ENCODE measurements at regions not wholly inside any gene's neighbourhood (a gene's known extent, or its start where the extent isn't known, plus 50 kb on each side); places are given as distances from the start of the nearest gene placed in this dataset.

DNA sequence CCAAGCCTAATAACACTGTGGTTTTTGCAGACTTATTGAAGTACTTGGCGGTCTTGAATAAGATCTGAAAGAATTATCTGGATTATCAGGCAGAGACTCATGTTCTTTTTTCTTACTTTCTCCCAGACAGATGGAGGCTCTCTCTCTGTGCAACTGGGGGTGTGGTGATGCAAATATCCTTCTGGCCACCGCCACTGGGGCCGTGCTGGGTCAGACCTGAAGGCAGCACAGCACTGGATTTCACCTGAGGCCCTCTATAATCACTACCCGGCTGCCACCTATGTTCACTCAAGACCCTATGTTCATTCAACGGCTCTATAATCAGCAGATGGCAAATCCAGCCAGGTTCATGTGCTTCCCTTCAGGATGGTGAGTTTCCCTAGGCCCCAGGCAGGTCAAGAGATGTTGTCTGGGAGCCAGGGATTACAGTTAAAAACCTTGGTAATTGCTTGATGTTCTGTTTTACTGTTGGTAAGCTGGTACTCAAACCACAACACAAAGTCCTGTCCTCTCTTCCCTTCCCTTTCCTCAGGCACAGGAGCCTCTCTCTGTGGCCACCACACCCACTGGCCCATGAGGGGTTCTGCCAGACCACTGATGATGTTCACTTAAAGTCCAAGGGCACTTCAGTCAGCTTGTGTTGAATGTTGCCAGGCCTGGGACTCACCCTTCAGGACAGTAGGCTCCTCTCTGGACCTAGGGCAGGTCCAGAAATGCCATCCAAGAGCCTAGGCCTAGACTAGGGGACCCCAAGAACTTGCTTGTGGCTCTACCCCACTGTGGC, 205.3 kb upstream of the GCFC2 start:
- Histone ChIP-seq H3K27ac (ENCODE audit: insufficient read depth, low read depth, low read length) (no peak overlapping the region), H3K4me2 (ENCODE audit: insufficient read depth, low read length) (no peak overlapping the region), H3K9me1 (replicated peaks; ENCODE audit: control insufficient read depth, extremely low read depth, insufficient read depth, low read length) (no peaks in the 10 kb centered on the region), H4K20me1 (replicated peaks; ENCODE audit: control insufficient read depth, extremely low read depth, insufficient read depth, low read length) (no peaks in the 10 kb centered on the region), H3K79me2 (ENCODE audit: control insufficient read depth, insufficient read depth, low read length) (no peaks in the 10 kb centered on the region), H3K36me3 (ENCODE audit: control insufficient read depth in 2 of 2, extremely low read depth in 1 of 2, insufficient read depth in 2 of 2, low read length in 2 of 2) (no peaks in the 10 kb centered on the region), H3K4me3 (replicated peaks in 1 of 3; ENCODE audit: insufficient read depth in 1 of 3, low read depth in 1 of 3, low read length in 3 of 3) (no peak overlapping the region), H3K27me3 (ENCODE audit: control insufficient read depth in 2 of 2, insufficient read depth in 2 of 2, low read length in 2 of 2) (no peaks in the 10 kb centered on the region), H3K9me3 (replicated peaks; ENCODE audit: control insufficient read depth, insufficient read depth, low read length) (no peaks in the 10 kb centered on the region), H3K9ac (replicated peaks; ENCODE audit: extremely low read depth, insufficient read depth, low read length) (no peak overlapping the region), H2AFZ (ENCODE audit: low read depth, low read length) (no peak overlapping the region), H3K4me1 (ENCODE audit: control insufficient read depth, extremely low read depth, insufficient read depth, low read length) (no peaks in the 10 kb centered on the region)
- ChIA-PET CTCF (no interaction called here), POLR2A (no interaction called here)
- no TSS peak for BruUV-seq (replicated peaks)
- FAIRE-seq: no peak
- no peak for DNase-seq (ENCODE audit: low read depth, low spot score)
- dilution Hi-C loops (cut with MboI; ENCODE audit: extremely low pct_ligation_motif_present, low sequenced_read_pairs) (no loop called here), intact Hi-C loops (cut with micrococcal nuclease) (no loop called here)
- TF ChIP-seq POLR2A (IDR thresholded peaks at IDR 0.05; ENCODE audit: low read depth, low read length): no peak
- TF ChIP-seq, protein P1, sequence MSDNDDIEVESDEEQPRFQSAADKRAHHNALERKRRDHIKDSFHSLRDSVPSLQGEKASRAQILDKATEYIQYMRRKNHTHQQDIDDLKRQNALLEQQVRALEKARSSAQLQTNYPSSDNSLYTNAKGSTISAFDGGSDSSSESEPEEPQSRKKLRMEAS (IDR thresholded peaks at IDR 0.05; ENCODE audit: insufficient read depth, insufficient read length): no peak

DNA sequence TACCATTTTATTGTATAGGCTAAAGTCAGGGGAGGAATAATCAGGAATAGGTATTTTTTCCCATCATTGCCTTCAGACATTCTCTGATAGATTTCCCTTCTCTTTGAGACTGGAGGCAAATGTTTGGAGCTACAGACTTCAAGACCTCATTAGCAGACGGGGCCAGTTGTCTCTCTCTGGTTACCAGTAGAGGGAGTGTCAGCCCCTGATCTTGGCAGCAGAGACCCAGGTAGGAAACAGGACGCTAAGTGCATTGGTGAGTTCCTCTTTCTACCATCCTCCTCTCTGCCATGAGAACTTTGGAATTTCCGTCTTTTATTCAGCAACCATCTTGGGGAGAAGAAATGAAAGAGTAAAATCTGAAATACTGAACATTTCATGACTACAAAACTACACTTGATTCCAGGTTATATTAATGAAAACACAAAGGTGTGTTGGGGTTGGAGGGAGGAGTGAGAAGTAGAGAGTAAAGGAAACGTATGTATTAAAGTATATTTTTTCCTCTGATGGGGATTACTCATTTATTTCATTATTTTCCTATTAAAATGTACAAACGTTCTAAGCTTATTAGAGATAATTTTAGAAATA, 186.2 kb upstream of the GCFC2 start:
- H3K9me1 ChIP-seq (replicated peaks; ENCODE audit: control insufficient read depth, extremely low read depth, insufficient read depth, low read length): no peaks in the 10 kb centered on the region
- FAIRE-seq: no peak
- no peak overlapping the region for H3K4me2 ChIP-seq (ENCODE audit: insufficient read depth, low read length)
- no peak overlapping the region for H2AFZ ChIP-seq (ENCODE audit: low read depth, low read length)
- H3K79me2 ChIP-seq (ENCODE audit: control insufficient read depth, insufficient read depth, low read length): no peaks in the 10 kb centered on the region
- H3K4me3 ChIP-seq (replicated peaks in 1 of 3; ENCODE audit: insufficient read depth in 1 of 3, low read depth in 1 of 3, low read length in 3 of 3): no peak overlapping the region
- no peak overlapping the region for H3K9ac ChIP-seq (replicated peaks; ENCODE audit: extremely low read depth, insufficient read depth, low read length)
- H3K36me3 ChIP-seq (ENCODE audit: control insufficient read depth in 2 of 2, extremely low read depth in 1 of 2, insufficient read depth in 2 of 2, low read length in 2 of 2): no peaks in the 10 kb centered on the region
- H3K9me3 ChIP-seq (replicated peaks; ENCODE audit: control insufficient read depth, insufficient read depth, low read length): no peaks in the 10 kb centered on the region
- no peak overlapping the region for H3K27ac ChIP-seq (ENCODE audit: insufficient read depth, low read depth, low read length)
- CTCF ChIA-PET: no interaction called here
- intact Hi-C loops (cut with micrococcal nuclease) (loop anchor here (5.0 kb wide), 1 partner anchor 700 kb away; no protein-coding TSS in a partner anchor), dilution Hi-C loops (cut with MboI; ENCODE audit: extremely low pct_ligation_motif_present, low sequenced_read_pairs) (no loop called here)
- BruUV-seq (replicated peaks): no TSS peak
- TF ChIP-seq, protein P2, sequence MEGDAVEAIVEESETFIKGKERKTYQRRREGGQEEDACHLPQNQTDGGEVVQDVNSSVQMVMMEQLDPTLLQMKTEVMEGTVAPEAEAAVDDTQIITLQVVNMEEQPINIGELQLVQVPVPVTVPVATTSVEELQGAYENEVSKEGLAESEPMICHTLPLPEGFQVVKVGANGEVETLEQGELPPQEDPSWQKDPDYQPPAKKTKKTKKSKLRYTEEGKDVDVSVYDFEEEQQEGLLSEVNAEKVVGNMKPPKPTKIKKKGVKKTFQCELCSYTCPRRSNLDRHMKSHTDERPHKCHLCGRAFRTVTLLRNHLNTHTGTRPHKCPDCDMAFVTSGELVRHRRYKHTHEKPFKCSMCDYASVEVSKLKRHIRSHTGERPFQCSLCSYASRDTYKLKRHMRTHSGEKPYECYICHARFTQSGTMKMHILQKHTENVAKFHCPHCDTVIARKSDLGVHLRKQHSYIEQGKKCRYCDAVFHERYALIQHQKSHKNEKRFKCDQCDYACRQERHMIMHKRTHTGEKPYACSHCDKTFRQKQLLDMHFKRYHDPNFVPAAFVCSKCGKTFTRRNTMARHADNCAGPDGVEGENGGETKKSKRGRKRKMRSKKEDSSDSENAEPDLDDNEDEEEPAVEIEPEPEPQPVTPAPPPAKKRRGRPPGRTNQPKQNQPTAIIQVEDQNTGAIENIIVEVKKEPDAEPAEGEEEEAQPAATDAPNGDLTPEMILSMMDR (IDR thresholded peaks at IDR 0.05; ENCODE audit: extremely low read depth in 1 of 2, insufficient read depth in 1 of 2, low read depth in 1 of 2, low read length in 2 of 2): peak; percentile 10 to 45
- TF ChIP-seq FOS (IDR thresholded peaks at IDR 0.05; ENCODE audit: borderline replicate concordance, insufficient read depth, low read length) (no peak), GATA2 (IDR thresholded peaks at IDR 0.05; ENCODE audit: insufficient read depth, insufficient read length, low read depth, low read length) (no peak), JUN (IDR thresholded peaks at IDR 0.05; ENCODE audit: borderline replicate concordance, insufficient read depth, insufficient read length, low read depth) (no peak)
- no peaks in the 10 kb centered on the region for H3K27me3 ChIP-seq (ENCODE audit: control insufficient read depth in 2 of 2, insufficient read depth in 2 of 2, low read length in 2 of 2)
- no peaks in the 10 kb centered on the region for H3K4me1 ChIP-seq (ENCODE audit: control insufficient read depth, extremely low read depth, insufficient read depth, low read length)
- DNase-seq (ENCODE audit: low read depth, low spot score): peak; percentile 5
- no peaks in the 10 kb centered on the region for H4K20me1 ChIP-seq (replicated peaks; ENCODE audit: control insufficient read depth, extremely low read depth, insufficient read depth, low read length)
- POLR2A ChIA-PET: no interaction called here

Data from endothelial cell of umbilical vein (primary cell).